Loucy (cell line): ENCODE measurements at regions not wholly inside any gene's neighbourhood (a gene's known extent, or its start where the extent isn't known, plus 50 kb on each side); places are given as distances from the start of the nearest gene placed in this dataset.

Experiments
- H2AFZ ChIP-seq: fragments of 200-600 bp; sonication (generic); 2 replicates; pipeline ENCODE4 v1.6.0; 2016; ENCODE audit warnings: antibody characterized with exemption, mild to moderate bottlenecking, low read length, moderate library complexity
- H3F3A ChIP-seq: fragments of 200-600 bp; 2 replicates; pipeline ENCODE4 v1.6.0; 2016; ENCODE audit warnings: antibody characterized with exemption, low read depth, mild to moderate bottlenecking
- H3K27me3 ChIP-seq: fragments of 200-600 bp; sonication (generic); 2 replicates; pipeline ENCODE4 v1.6.1; 2014; ENCODE audit warnings: low read length, mild to moderate bottlenecking; ENCODE audit not compliant: insufficient read depth, poor library complexity, severe bottlenecking
- H3K36me3 ChIP-seq: fragments of 200-600 bp; sonication (generic); 2 replicates; pipeline ENCODE4 v1.6.1; 2016; ENCODE audit warnings: low read length; ENCODE audit not compliant: insufficient read depth
- H3K4me1 ChIP-seq: fragments of 200-600 bp; sonication (generic); 2 replicates; pipeline ENCODE4 v1.5.1; 2014; ENCODE audit warnings: low read length, mild to moderate bottlenecking; ENCODE audit not compliant: insufficient read depth, poor library complexity, severe bottlenecking
- H3K4me2 ChIP-seq: fragments of 200-600 bp; sonication (generic); 2 replicates; pipeline ENCODE4 v1.6.0; 2014; ENCODE audit warnings: antibody characterized with exemption, low read length, low read depth, mild to moderate bottlenecking; ENCODE audit not compliant: poor library complexity, severe bottlenecking
- H3K4me3 ChIP-seq: fragments of 200-600 bp; sonication (generic); 2 replicates; pipeline ENCODE4 v1.5.1; 2014; ENCODE audit warnings: low read length, mild to moderate bottlenecking, mixed read lengths; ENCODE audit not compliant: poor library complexity, severe bottlenecking
- H3K79me2 ChIP-seq: fragments of 200-600 bp; sonication (generic); 2 replicates; pipeline ENCODE4 v1.6.1; 2014; ENCODE audit warnings: low read length; ENCODE audit not compliant: insufficient read depth
- H3K9ac ChIP-seq: fragments of 200-600 bp; sonication (generic); 2 replicates; pipeline ENCODE4 v1.6.0; 2014; ENCODE audit warnings: mild to moderate bottlenecking, low read depth, low read length, moderate library complexity; ENCODE audit not compliant: poor library complexity, severe bottlenecking
- H3K9me2 ChIP-seq: fragments of 200-600 bp; sonication (generic); replicated peaks from 2 replicates; pipeline ENCODE4 v1.6.1; 2016; ENCODE audit warnings: low read depth, low read length, mixed read lengths
- H3K9me3 ChIP-seq: fragments of 200-600 bp; sonication (generic); 2 replicates; pipeline ENCODE4 v1.6.1; 2014; ENCODE audit warnings: mild to moderate bottlenecking, antibody characterized with exemption, low read length, low read depth; ENCODE audit not compliant: insufficient read depth
- H4K20me1 ChIP-seq: fragments of 200-600 bp; sonication (generic); 2 replicates; pipeline ENCODE4 v1.6.0; 2014; ENCODE audit warnings: antibody characterized with exemption, low read length, mild to moderate bottlenecking; ENCODE audit not compliant: insufficient read depth, poor library complexity, severe bottlenecking
- EZH2phosphoT487 ChIP-seq: fragments of 200-600 bp; IDR thresholded peaks from 2 replicates; pipeline ENCODE4 v1.6.1; 2018; ENCODE audit warnings: antibody characterized with exemption, mild to moderate bottlenecking, moderate library complexity, borderline replicate concordance
- TF ChIP-seq, protein P1 (sequence below): fragments of 200-600 bp; sonication (generic); conservative IDR thresholded peaks from 2 replicates; pipeline ENCODE4 v1.5.1; 2014; ENCODE audit warnings: mild to moderate bottlenecking, antibody characterized with exemption, low read length

DNA sequence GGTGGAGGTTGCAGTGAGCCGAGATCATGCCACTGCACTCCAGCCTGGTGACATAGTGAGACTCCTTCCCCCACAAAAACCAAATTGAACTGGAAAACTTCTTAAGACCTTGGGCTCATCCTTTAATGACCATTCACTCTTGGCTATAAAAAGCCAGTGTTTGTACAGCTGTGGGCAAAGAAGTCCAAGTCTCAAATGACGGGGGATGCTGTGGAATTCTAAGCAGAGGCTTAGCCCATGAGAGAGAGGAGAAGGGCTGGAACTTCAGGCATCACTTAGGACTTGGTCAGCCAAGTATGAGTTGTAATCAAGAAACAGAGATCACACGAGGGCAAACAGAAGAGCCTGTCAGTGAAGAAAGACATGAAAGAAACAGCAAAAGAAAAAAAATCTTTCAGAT is 79.3 kb upstream of the POU3F3 start:
- H3K9me2 ChIP-seq: no peaks in the 10 kb centered on the region
- no peaks in the 10 kb centered on the region for H4K20me1 ChIP-seq
- no peak overlapping the region for H3K4me2 ChIP-seq
- no peaks in the 10 kb centered on the region for H3K36me3 ChIP-seq
- no peaks in the 10 kb centered on the region for H3K4me1 ChIP-seq
- no peak overlapping the region for H2AFZ ChIP-seq
- peaks cover 6% of the 10 kb centered on the region; the same call in 1 of the 2 replicates for H3K9me3 ChIP-seq
- no peaks in the 10 kb centered on the region for H3F3A ChIP-seq
- no peak overlapping the region for H3K9ac ChIP-seq
- H3K27me3 ChIP-seq: no peaks in the 10 kb centered on the region
- no peak overlapping the region for H3K4me3 ChIP-seq
- TF ChIP-seq, protein P1, sequence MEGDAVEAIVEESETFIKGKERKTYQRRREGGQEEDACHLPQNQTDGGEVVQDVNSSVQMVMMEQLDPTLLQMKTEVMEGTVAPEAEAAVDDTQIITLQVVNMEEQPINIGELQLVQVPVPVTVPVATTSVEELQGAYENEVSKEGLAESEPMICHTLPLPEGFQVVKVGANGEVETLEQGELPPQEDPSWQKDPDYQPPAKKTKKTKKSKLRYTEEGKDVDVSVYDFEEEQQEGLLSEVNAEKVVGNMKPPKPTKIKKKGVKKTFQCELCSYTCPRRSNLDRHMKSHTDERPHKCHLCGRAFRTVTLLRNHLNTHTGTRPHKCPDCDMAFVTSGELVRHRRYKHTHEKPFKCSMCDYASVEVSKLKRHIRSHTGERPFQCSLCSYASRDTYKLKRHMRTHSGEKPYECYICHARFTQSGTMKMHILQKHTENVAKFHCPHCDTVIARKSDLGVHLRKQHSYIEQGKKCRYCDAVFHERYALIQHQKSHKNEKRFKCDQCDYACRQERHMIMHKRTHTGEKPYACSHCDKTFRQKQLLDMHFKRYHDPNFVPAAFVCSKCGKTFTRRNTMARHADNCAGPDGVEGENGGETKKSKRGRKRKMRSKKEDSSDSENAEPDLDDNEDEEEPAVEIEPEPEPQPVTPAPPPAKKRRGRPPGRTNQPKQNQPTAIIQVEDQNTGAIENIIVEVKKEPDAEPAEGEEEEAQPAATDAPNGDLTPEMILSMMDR: no peak
- no peak for TF ChIP-seq EZH2phosphoT487
- no peaks in the 10 kb centered on the region for H3K79me2 ChIP-seq

- Histone ChIP-seq H2AFZ (no peak overlapping the region), H4K20me1 (no peaks in the 10 kb centered on the region), H3K9ac (no peak overlapping the region), H3K79me2 (no peaks in the 10 kb centered on the region), H3K27me3 (no peaks in the 10 kb centered on the region), H3F3A (no peaks in the 10 kb centered on the region), H3K9me2 (no peaks in the 10 kb centered on the region), H3K4me1 (no peaks in the 10 kb centered on the region), H3K4me2 (no peak overlapping the region), H3K9me3 (no peaks in the 10 kb centered on the region), H3K4me3 (no peak overlapping the region), H3K36me3 (no peaks in the 10 kb centered on the region)
- TF ChIP-seq, protein P1: no peak
- TF ChIP-seq EZH2phosphoT487: no peak
Observed at GRCh38 chr2:104777721-104778120, 76.2 kb upstream of the POU3F3 start.

DNA sequence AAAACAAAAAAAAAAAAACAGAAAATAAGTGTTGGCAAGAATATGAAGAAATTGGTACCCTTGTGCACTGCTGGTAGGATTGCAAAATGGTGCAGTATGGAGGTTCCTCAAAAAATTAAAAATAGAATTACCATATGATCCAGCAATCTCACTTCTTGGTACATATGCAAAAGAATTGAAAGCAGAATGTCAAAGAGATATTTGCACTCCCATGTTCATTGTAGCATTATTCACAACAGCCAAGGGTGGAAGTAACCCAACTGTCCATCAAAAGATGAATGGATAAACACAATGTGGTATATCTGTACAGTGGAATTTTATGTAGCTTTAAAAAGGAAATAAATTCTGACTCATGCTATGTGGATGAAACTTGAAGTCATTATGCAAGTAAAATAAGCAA is 72.8 kb upstream of the POU3F3 start:
- Histone ChIP-seq H3F3A (no peaks in the 10 kb centered on the region), H3K79me2 (no peaks in the 10 kb centered on the region), H3K4me3 (no peak overlapping the region), H3K4me2 (no peak overlapping the region), H3K9me2 (no peaks in the 10 kb centered on the region), H3K27me3 (no peaks in the 10 kb centered on the region), H3K36me3 (no peaks in the 10 kb centered on the region), H3K4me1 (no peaks in the 10 kb centered on the region), H3K9me3 (no peaks in the 10 kb centered on the region), H2AFZ (no peak overlapping the region), H3K9ac (no peak overlapping the region), H4K20me1 (no peaks in the 10 kb centered on the region)
- TF ChIP-seq EZH2phosphoT487: no peak
- TF ChIP-seq, protein P1: no peak
